GM13976 (cell line): ENCODE measurements at regions not wholly inside any gene's neighbourhood (a gene's known extent, or its start where the extent isn't known, plus 50 kb on each side); places are given as distances from the start of the nearest gene placed in this dataset.
"Not testable (repeated sequence)": the region's sequence is repeated elsewhere in the genome, so short reads cannot be mapped to it uniquely, and the experiment has no call there.

ENCODE experiments used
- DNase-seq: peaks from one replicate; pipeline ENCODE4 v3.0.0; 2012; ENCODE audit warnings: low spot score
- CTCF ChIP-seq: IDR thresholded peaks from 2 replicates; pipeline ENCODE4 v1.5.1; 2012; ENCODE audit warnings: borderline replicate concordance, mild to moderate bottlenecking; ENCODE audit not compliant: insufficient read depth; ENCODE audit errors: extremely low read depth, missing control alignments, control extremely low read depth
- in situ Hi-C: fragments of 300-500 bp; cut with MboI; formaldehyde crosslinking; loops from one replicate; pipeline ENCODE4 v1.12.0; 2022; ENCODE audit warnings: low sequenced_read_pairs, mixed read lengths, inconsistent platforms; ENCODE audit not compliant: unreplicated experiment

GRCh38 chr3:72065236-72065635 is 280.3 kb upstream of the PROK2 start:
- no peak for DNase-seq
- in situ Hi-C loops = no loop called here
- no peak for TF ChIP-seq CTCF

GRCh38 chr3:72064727-72065126 is 279.8 kb upstream of the PROK2 start:
- in situ Hi-C loops, DNase-seq: not testable (repeated sequence)

- in situ Hi-C loops = no loop called here
- DNase-seq = no peak
Observed at GRCh38 chr3:72062017-72062416, 277.1 kb upstream of the PROK2 start.

GRCh38 chr3:72060447-72061034 is 275.6 kb upstream of the PROK2 start:
- no peak for DNase-seq
- in situ Hi-C loops = no loop called here
- no peak for TF ChIP-seq CTCF

More at GRCh38 chr3:72062017-72062416, 277.1 kb upstream of the PROK2 start:
- no peak for TF ChIP-seq CTCF

- in situ Hi-C loops = no loop called here
- no peak for DNase-seq
- no peak for TF ChIP-seq CTCF
Observed at GRCh38 chr3:72058493-72059081, 273.6 kb upstream of the PROK2 start.

- no peak for DNase-seq
- in situ Hi-C loops = no loop called here
- TF ChIP-seq CTCF = no peak
Observed at GRCh38 chr3:72055436-72055835, 270.5 kb upstream of the PROK2 start.

- TF ChIP-seq CTCF = no peak
- in situ Hi-C loops = no loop called here
- no peak for DNase-seq
Observed at GRCh38 chr3:72054976-72055375, 270.0 kb upstream of the PROK2 start.
